ENCODE measurements at regions not wholly inside any gene's neighbourhood (a gene's known extent, or its start where the extent isn't known, plus 50 kb on each side); places are given as distances from the start of the nearest gene placed in this dataset.
"Not testable (repeated sequence)": the region's sequence is repeated elsewhere in the genome, so short reads cannot be mapped to it uniquely, and the experiment has no call there.

DNA sequence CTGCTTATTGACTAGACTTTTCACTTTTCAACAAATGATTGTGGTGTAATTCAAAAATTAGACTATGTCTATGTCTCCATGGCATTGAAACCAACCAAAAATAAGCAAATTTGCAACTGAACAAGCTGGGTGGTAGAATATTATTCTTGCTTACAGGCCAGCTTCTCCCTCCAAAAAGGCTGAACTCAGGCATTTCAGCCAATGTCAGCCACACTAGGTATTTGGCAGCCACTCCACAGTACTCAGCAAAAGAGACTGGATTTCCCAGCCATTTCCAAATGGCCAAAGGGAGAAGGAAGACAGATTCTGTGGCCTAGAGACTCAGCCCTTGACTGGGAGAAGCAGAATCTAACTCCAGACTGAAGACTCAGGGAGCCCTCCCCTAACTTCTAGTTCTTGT, 121.8 kb upstream of the IRX5 start:
- no peak for DNase-seq

DNA sequence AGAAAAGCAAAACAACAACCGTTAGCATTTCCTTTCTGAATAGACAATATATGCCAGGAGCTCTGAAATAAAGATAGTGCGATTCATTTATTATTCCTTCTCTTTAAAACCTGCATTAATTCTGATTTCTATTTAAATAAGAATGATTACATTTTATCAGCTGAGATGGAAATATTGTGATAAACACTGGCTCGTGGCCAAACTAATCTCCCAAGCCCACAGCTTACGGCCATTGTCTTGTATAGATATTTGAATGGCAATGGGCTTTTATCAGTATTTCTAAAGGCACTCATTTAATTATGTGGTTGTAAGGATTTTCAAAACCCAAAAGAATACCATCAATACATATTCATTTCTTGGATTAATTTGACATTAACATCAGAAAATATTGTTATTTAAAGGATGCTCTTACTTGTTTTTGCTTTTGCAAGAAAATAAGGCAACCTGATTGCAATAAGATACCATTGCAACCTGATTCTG, 123.7 kb upstream of the IRX5 start:
- no peak for DNase-seq

DNA sequence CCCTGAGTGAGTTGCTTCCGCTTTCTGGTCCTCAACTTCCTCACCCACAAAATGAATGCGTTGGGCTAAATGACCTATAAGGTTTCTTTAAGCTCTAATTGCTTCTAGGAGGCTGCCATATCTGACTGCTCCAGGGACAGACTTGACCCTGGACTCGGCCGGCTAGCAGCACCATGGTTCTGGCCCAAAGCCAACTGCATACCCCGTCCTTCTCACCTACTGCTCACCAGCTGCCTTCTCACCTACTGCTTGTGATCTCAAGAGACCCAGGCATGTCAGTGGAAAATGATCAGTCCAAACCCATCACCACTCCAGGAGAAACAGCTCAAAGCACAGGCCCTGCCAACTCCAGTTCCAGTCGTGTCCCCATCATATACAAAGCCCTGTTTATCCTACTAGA, 124.3 kb upstream of the IRX5 start:
- no peak for DNase-seq

GRCh38 chr16:54805648-54806047, 125.0 kb upstream of the IRX5 start:
- DNase-seq, result no peak

DNA sequence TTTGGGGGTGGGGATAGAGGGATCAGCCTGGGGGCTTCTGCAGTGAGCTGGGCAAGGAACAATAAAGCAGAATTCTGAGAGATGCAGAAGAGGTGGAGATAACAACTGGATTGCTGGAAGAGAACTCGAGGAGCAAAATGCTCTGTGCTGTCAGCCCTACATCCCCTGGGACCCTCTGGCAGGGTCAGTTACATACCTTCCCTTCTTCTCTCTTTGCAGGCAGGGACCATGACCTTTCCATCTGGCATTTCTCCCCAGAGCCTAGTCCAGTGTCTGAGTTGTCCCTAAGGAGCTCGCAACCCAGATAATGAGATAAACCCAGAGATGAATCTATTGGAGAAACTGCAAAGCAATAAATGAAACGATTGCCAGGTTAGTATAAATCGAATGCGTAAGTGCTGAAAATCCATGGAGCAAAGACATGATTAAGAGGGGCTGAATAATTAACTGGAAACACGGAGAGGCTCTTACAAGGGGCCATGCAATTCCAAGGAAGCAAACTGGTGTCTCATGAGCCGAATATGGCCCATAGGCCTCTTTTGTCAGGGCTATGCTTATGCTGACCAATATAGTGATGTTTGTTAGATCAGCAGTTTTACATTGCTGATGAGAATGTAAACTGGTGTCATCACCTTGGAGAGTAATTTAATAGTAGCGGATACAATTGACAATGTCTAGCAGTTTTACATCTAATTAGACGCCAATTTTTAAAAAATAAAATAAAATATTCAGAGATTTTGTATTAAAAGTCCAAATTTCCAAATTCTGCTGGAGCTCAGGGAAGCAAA, 129.4 kb upstream of the IRX5 start:
- DNase-seq, result no peak

GRCh38 chr16:54798267-54798666, 132.4 kb upstream of the IRX5 start:
- no peak for DNase-seq

DNA sequence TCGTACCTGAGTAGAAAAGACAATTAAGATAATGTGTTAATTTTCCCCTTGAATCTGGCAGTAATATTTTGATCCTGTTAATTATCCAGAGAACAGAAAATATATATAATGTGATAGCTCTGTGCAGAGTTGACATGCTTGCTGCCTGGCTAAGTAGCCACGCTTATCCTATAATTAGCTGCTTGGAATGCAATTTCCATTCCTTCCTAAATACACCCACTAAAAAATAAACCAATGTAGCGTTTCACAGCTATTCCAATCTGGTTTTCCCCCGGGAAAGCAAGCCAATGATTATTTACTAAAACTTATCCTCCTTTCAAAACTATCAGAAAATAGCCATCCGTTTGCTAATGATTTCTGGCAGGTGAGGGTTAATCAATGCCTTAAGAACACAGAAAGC, 134.5 kb upstream of the IRX5 start:
- no peak for DNase-seq

DNA sequence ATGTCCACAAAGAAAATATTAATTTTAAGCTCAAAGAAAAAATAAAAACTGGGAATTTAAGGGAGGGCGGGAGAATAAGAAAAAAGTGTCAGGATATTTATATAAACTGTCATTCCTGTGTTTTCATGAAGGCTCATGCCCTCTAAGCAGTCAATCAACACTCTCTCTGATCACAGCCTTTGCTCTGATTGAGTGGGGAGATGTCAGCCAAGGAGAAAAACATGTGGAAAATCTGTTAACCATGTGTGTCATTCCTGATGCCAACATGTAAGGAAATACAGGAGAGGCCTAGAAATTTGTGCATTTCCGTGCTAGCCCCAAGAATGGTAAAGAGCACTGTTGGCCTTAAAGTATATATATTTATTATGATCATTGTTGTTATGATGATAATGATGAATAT, 137.9 kb upstream of the IRX5 start:
- DNase-seq, result no peak

DNA sequence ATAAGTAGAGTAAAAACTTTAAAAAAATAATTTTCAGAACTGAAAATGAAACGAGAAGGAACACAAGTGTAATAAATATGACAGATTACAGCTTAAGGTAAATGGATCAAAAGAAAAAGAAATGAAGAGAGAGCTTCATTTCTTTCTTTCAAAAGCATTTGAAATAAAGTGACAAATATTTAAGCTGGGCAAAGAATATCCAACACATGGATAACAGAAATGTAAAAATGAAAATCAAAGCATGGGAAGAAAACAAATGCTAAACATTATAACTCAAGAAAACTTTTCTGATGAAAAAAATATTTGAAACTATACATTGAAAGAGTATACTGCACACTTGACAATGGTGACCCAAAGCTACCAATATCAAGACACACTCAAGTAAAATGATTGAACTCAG, 143.6 kb upstream of the IRX5 start:
- DNase-seq, result no peak

- no peak for DNase-seq
These were observed 146.7 kb upstream of the IRX5 start for GRCh38 chr16:54783980-54784379.

DNA sequence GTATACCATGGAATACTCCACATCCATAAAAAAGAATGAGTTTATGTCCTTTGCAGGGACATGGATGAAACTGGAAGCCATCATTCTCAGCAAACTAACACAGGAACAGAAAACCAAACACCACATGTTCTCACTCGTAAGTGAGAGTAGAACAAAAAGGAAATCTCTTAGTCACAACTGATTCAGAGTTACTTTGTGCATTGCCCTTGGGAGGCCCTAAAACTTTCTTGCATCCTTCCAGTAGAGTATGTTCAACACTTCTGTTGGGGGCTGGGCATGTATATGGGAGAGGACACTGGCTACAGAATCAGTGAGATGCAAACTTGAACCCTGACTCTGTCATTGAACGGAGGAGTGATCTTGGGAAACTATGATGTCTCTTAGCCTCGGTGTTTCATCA, 147.4 kb upstream of the IRX5 start:
- no peak for DNase-seq

DNA sequence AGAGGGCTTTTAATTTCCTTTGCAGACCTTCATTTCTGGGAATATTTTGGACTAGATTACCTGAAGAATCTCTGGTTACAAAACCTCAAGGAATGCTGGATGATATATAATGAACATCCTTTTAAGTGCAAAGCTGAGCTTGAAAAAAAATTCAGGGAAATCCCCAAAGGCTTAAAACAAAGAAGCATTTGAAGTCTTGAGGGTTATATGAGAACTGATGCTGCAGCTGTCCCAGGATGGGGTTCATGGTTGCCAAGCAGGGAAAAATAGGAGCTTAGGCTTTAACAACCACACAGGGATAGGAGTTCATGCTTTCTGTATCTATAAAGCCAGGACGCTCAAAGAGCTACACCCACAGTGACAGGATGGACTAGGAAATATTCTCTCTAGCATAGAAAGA, 150.4 kb upstream of the IRX5 start:
- no peak for DNase-seq

- DNase-seq, result no peak
These were observed 151.1 kb upstream of the IRX5 start for GRCh38 chr16:54779549-54779948.

- no peak for DNase-seq
These were observed 155.9 kb upstream of the IRX5 start for GRCh38 chr16:54774768-54775167.

DNA sequence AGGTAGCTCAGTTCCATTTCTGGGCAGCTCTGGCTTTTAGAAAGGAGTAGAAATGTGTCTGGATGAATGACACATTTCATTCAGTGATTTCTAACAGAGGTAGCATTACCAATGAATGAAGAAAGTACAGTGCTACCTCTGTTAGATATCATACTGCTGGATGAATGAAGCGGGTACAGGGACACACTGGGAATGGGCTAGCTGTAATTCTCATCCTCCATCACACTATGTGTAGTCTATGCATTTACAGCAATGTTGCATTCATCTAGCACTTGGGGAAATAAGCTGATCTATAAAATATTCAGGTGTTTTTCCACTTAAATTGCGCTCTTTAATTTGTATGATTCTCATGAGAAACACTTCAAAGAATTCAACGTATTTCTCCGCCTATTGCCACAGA, 158.3 kb upstream of the IRX5 start:
- no peak for DNase-seq

- DNase-seq, result no peak
These were observed 164.3 kb upstream of the IRX5 start for GRCh38 chr16:54766355-54766754.

DNA sequence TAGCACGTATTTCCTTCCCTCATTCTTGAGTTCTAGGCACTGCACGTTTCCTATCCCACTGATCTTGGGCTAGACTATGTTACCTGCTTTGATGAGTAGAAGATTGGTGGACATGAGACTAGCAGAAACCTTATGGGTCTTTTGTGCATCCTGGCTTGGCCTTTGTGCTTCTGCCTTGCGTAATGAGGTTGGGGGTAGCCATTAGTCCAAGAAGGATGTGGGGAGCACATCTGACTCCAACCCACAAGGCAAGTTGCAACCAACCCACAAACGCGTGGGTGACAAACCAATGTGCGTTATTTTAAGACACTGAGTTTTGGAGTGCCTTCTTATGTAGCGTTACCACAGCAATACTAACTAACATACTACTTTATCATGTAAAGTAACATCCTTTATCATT, 180.4 kb upstream of the IRX5 start:
- no peak for DNase-seq

DNA sequence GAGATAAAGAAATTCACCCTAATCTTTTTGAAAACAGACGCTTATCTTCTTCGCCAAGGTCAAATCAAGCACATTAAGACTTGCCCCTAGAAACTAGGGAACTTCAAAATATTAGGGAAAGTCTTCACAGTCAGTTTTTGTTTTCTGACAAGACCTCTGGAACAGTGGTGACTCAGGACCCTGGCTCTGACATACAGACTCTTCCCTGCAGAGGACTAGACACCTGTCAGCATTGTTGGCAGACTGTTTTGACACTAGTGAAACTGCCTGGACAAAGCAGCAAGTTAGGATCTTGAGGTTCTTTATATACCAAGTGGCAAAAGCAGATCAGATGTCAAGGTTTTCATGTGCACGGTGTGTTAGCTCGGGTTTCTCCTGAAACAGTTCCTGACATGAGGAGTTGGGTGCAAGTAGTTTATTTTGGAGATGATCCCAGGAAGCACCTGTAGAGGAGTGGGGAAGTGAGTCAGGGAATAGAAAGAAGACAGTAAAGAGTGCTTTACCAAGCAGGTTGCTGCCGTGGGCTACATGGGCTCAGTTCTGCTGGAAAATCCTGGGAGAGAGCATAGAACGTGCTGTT, 182.0 kb upstream of the IRX5 start:
- no peak for DNase-seq

DNA sequence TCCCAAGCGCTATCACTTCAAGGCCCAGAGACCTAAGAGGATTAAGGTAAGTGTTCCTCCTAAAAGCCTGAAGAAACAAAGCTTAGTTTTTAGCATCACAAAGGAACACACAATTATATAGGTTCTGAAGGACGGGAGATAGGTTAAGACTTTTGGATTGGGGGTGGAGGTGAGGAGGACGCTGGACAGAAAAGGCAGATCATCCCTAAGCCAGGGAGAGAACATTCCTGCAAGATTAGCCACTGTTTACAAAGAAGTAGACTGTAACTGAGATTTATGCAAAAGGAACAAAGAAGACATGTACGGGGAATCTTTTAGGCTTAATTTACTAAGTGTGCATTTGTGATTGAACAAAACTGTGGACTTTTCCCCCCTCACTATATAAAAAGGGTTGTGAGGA, 184.1 kb upstream of the IRX5 start:
- DNase-seq, result no peak

GRCh38 chr16:54744998-54745397, 185.7 kb upstream of the IRX5 start:
- no peak for DNase-seq

- no peak for DNase-seq
These were observed 188.2 kb upstream of the IRX5 start for GRCh38 chr16:54742436-54742835.

DNA sequence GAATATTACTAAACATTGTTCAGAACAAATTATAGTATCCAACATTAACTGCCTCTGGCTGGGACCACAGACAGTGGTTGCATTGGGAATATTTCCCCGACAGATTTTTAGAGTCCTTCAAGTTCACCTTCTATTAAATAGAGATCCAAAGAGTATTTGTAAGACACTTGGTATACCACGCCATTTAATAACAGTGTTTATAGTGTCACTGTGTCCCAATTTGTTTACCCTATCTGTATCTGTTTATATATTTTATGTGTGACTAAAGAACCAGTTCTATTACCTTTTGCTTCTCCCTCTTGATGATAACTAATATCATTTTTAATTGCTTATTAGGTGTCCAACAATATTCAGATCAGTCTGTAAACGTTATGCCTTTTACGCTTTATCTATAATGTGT, 191.3 kb upstream of the IRX5 start:
- DNase-seq, result no peak

DNA sequence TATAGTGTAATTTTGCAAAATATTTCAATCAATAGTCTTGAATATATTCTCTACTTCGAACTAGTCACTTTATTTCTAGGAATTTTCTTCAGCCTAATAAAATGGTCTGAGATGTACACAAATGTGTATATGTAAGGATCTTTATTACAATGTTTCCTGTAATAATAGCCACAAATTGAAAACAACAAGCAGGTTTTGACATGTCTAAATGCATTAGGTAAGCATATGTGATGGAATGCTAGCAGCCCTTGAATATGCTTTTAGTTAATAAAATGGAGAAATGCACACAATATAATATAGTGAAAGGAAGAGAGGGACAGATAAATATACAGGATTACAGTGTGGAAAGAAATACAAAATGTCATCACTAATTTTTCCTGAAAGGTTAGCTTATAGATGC, 196.5 kb upstream of the IRX5 start:
- DNase-seq, result no peak

- not testable (repeated sequence) for DNase-seq
These were observed 203.0 kb upstream of the IRX5 start for GRCh38 chr16:54727696-54728095.

DNA sequence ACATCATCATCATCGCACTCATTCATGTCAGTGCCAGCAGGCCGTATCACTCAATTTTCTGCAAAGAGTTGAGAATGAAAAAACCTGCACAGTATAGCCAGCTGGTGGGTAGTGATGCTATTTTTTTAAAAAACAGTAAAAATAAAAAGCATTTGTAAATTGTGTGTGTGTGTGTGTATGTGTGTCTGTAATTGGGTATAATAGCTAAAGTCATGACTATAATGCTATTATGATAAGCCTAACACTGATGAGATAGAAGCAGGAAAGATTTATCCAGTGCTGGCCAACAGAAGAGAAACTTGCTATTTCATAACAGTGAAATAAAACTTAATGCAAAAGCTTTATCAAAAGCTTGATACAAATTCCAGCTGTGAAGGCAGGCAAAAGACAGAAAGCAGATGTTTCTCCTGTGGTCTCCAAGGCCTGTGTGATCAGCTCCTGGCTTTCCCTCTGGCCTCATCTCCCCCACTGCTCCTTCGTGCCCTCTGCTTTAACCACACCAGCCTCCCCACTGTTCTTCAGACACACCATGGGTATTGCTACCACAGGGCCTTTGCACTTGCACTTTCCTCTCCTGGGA, 206.2 kb upstream of the IRX5 start:
- DNase-seq, result no peak
